Activated CD4-positive, alpha-beta T cell treated with anti-CD3 and anti-CD28 coated beads, Interleukin-2, amount 50 U/mL, for 16 hours (primary cell): ENCODE measurements at regions not wholly inside any gene's neighbourhood (a gene's known extent, or its start where the extent isn't known, plus 50 kb on each side); places are given as distances from the start of the nearest gene placed in this dataset.

Source experiments
- DNase-seq: peaks from one replicate; pipeline ENCODE4 v3.0.0-alpha.2; 2020

DNA sequence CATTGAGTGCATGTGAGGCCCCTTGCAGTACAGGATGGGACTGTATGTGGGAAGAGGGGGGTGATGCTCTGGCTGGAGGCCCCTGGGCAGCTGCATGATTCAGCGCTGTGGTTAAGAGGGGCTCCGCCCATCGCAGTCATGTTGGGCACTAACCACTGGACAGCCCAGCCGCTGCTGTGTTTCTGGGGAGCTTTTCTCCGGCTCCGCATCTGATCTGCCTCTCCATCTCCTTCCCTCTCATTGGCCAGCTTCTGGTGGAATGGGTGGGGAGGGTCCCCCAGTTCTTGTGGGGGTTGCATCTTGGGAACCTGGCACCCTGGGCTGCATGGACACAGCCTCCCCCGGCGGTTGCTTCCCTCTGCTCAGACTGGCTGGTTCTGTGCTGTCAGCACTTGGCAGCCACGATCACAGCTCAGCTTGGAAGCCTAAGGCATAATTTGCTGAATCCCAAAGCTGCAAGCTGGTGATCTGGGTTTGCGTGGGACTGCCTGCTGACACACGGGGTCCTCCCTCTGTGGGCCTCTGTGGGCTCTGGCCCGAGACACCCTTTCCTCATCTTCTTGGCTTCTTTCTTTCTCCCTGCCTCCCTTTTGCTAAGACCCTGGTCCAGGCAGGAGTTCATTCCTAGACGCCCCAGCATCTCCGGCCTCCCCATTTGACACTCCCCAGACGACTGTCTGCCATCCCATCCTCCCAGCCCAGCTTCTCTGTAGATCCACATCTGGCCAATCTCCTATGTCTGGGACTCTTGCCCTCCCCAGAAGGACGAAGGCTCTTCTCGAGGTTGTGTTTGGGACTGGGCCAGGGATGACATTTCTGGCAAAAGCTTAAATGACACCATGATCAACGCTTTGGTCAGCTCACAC is 168.3 kb downstream of the SEC14L1 start:
- DNase-seq, result no peak

DNA sequence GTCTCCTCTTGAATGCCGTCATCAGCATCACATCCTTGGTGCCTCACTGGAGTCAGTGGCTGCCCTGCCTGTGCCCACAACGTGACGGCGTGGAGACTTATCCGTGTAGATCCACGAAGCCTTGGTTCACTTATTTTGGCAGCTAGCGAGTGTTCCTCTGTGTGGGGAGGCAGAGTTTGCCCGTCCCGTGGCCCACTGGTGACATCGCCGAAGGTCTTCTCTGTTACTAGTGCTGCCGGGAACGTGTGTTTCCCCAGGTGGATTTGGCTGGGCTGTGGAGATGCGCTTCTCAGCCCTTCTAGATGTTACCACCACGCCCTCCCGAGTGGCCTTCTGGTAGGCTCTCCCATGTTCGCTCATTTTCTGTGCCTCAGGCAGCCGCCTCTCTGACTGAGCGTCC is 169.6 kb downstream of the SEC14L1 start:
- no peak for DNase-seq

DNA sequence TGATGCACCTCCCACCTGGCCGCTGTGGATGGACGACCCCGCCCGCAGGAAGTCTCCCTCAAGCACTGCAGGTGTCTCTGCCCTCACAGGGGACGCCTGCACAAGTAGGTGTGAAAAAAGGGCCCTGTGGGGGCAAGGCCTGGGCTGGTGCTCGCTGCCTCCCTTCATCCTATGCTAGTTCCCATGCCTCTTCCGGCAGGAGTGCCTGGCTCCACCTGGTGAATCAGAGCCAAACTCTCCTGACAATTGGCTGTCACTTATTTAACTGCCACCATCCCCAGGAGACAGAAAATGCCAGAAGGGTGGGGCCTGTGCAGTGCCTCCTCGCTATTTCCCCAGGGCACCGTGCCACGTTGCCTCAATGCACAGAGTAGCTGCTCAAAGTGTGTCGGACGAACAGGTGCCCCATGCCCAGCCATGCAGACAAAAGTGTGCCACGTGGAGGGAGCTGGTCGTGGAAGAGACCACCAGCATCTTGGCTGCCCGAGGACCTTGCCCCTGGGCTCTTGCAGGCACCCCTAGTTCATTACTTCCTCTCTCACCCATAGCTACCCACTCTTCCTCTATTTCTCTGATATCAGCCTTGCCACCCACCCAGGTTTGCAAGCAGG is 170.7 kb downstream of the SEC14L1 start:
- no peak for DNase-seq

DNA sequence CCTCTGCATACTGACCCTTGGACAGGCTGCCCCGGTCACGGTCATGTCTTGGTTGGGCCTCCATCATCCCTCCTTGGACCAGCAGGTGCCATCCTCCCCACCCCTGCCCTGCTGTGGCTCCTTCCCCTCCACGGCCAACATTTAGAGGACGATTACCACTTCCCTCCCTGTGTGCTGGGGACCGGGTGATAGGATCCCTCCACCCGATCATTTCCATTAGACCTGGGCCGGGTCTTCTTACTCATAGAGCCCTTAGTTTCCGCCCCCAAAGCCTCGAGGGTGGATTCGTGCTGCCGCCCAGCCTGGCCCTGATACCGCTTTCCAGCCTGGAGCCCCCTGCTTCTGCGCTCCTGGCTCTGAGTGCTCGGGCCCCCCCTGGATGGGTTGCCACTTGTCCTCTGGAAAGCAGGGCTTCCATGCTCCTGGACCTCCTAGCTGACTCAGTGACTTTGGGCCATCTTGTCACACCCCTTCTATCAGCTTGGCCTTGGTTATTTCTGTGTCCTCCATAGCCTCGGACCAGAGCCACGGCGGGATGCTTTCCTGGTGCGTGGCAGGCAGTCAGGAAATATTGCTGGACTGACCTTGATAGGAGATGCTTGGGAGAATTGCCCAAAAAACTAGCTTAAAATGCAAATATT is 171.4 kb downstream of the SEC14L1 start:
- no peak for DNase-seq

DNA sequence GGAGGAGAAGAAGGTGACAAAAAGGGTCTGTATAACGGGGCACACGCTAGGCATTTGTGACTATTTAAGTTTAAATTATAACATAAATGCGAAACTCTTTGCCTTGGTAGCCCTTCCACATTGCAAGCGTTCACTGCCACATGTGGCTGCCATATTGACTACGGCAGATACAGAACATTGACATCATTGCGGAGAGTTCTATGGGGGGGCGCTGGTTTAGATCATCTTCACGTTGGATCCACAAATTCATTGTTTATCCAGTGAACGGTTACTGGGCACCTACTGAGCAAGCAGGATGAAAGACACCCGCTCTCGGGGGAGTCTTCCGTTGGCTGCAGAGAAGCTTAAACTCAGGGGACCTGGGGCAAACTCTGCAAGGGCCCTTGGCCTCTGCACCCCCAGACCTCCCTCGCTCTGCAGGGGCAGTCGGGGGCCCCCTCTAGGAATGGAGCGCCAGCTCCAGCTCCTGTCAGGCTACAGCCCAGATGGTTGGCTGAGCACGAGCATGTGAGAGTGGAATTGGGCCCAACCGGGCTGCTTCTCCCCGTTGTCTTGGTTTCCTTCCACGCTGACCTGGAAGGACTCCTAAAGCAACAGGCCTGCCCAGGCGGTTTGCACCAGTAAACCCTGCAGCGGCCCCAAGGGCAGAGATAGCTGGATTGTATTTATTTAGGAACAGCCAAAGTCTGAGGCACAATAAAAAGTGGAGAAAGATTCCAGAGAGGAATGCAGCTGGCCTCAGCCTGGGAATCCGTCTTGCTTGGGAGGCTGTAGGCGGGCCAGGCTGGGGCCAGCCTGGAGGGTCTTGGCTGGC is 172.2 kb downstream of the SEC14L1 start:
- no peak for DNase-seq

DNA sequence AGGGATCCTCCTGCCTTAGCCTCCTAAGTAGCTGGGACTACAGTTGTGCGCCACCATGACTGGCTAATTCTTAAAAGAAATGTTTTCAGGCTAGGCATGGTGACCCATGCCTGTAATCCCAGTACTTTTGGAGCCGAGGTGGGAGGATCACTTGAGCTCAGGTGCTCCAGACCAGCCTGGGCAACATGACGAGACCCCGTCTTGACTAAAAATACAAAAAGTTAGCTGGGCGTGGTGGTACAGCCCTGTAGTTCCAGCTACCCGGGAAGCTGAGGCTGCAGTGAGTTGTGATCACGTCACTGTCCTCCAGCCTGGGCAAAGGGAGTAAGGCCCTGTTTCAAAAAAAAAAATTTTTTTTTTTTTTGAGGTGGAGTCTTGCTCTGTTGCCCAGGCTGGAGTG is 173.1 kb downstream of the SEC14L1 start:
- DNase-seq, result no peak

DNA sequence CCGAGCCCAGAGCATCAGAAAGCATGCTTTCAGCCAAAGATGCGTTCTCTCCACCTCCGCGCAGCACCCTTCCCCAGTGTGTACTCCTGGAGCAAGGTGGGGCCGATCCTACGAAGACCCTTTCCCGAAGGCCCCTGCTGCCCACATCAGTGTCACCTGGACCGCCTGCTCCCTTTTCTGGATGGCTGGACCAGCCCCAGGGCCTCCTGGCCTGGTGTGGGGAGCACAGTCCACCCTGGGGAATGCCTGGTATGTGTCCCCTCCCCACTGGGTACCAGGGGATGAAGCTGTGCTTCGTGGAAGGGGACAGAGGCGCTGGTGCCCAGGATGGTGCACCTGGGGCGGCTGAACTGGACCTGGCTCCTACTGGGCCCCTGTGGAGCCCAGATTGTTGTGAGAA is 173.8 kb downstream of the SEC14L1 start:
- no peak for DNase-seq

DNA sequence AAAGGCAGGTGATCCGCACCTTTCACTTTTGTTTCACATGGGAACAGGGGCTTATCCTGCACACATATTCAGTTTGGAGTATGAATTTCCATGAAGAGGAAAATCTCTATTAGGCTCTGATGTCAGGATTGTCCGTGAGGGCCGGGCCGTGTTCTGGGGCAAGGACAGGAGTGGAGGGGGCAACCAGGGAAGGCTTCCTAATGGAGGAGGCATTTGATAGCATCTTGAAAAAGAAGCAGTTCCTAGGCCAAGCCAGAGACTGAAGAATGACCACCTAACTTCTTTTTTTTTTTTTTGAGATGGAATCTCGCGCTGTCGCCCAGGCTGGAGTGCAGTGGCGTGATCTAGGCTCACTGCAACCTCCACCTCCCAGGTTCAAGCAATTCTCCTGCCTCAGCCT is 174.2 kb downstream of the SEC14L1 start:
- no peak for DNase-seq

DNA sequence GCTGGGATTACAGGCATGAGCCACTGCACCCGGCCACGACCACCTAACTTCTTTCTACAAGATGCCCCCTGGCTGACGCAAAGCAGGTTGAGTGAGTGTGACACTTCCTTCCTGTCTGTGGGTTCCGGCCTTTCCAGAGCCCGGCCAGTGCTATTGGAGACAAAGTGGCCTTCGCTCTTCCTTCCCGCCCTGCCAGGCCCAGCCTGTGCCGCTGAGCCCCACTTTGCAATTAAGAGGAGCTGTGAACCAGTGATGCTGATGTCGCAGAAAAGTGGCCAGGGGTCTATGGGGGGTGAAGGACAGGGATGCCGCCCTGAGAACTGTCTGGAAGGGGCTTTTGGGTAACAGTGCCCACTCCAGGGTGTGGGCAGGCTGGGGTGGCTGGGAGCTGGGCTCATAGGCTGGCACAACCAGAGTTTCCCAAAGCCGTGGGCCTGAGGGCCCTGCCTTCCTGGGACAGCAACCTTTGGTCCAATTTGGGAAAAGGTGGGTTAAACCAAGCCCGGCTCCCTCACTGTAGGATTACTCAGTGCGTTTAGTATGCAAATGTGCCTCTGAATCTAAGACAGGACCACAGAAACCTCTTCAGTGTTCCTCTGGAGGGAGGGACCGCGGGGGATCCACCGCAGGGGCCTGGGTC is 174.9 kb downstream of the SEC14L1 start:
- no peak for DNase-seq

DNA sequence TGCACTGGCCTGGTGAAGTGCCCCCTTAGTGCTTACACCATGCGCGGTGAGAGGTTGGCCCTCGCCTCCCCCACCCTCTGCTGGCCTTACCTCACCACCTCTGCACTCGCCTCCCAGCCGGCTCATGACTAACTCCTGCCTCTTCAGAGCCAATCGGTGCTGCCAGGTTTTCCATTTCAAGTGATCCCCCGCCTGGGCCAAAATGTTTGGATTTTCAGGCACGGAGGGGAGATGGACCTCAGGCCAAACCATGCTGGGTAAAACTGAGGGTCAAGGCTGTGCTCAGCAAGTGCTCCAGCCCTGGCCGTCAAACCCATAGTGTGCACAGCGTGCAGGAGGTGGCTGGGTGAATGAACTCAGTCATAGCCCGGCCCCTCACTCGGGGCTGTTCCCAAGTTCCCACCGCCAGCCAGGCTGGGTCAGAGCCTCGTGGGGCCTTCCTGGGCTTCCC is 175.4 kb downstream of the SEC14L1 start:
- DNase-seq, result no peak

DNA sequence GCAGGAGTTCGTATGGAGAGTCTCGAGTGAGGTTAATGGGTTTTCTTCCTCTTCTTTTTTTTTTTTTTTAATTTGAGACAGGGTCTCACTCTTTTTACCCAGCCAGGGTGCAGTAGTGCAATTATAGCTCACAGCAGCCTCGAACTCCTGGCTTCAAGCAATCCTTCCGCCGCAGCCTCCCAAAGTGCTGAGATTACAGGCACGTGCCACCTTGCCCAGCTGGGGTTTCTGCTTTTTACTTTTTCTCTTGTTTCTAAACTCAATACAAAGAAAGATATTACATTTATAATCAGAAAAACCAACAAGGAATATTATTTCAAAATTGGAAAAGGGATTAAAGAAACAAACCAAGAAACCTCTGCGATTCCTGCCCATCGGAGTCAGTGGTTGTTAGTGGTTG is 175.9 kb downstream of the SEC14L1 start:
- no peak for DNase-seq

DNA sequence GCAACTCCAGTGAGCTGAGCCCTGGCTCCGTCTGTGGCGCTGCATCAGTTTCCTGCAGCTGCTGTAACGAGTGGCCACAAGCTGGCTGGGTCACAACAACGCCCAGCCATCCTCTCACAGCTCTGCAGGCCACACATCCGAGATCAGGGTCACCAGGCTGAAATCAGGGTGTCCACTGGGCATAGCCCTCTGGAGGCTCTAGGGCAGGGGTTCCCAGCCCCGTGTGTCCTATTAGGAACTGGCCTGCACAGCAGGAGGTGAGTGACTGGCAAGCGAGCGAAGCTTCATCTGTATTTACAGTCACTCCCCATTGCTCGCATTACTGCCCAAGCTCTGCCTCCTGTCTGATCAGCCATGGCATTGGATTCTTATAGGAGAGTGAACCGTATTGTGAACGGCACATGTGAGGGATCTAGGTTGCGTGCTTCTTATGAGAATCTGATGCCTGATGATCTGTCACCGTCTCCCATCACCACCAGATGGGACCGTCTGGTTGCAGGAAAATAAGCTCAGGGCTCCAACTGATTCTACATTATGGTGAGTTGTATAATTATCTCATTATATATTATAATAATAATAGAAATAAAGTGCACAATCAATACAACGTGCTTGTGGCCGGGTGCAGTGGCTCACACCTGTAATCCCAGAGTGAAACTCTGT is 176.5 kb downstream of the SEC14L1 start:
- DNase-seq, result no peak

DNA sequence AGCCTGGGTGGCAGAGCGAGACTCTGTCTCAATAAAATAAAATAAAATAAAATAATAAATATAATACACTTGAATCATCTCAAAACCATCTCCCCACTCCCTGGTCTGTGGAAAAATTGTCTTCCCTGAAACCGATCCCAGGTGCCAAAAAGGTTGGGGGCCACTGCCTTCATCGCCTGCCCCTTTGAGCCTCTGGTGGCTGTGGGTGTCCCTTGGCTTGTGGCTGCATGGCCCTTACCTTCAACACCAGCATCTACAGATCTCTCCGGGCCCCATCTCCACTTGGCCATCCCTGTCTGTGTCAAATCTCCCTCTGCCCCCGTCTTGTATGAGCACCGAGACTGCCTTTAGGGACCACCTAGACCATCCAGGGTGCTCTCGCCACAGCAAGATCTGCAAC is 177.3 kb downstream of the SEC14L1 start:
- DNase-seq, result no peak

DNA sequence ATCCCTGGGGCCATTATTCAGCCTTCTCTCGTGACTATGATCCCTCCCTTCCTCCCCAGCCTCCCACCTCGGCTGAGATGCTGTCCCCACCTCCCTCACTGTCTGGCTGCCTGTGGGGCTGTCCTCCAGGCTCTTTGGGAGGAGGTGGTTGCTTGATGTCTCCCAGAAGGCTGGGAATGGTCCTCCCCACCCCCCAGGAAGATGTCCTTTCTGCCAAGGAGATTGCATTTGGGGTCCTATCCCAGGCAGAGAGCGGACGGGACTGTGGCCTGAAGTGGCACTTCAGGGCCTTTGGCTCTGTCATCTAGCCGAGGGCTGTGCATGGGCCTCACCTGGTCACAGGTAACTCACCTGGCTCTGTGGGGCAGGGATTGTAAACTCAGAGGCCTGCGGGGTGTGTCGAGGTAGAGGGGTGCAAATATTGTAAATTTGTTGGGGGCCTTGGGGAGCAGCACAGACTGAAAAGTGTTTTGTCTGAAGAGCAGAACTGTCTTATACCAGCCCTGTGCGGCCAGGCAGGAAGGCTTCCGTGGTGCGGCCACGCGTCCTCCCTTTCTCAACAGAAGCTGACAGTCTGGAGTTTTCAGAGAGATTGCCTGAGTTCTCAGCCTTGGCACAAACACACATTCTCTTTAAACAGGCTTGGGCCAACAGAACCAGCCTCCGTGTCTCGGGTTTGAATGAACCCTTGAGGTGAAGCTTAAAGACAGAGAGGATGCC is 177.9 kb downstream of the SEC14L1 start:
- no peak for DNase-seq

DNA sequence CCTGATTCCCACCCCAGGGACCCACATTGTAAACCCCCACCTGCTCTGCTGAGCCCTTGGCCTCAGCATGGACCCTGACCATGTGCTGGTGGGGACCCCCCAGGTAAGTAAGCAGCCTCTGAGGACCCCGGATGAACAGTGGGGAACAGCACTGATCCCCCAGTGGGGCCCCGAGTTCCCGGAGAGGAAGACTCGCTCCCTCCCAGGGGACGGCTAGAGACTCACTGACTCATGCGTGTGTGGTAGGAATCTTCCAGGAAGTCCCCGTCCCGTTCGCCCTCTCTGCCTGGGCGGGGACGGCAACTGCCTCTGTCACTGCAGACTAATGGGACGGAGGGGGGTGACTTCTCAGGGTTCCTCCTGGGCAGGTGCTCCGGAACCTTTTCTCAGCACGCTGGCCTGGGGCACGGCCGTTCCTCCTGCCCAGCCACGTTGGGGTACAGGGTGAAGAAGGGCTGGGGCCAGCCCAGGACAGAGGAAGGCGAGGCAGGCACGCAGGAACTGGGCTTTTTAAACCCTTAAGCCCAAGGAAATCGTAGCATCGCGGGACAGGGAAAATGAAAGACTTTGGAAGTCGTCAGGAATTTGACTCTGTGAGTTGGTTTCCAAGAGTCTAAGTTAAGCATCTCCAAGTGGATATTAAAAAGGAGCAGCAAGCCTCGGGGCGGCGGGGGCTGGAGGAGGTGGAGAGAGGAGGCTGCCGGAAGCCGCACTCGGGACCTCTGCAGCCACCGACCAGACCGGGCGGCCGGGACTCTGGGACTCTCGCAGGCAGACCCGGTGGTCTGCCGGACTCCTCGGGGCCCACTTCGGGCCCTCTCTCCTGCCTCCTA is 178.7 kb downstream of the SEC14L1 start:
- peak; percentile 58 for DNase-seq

DNA sequence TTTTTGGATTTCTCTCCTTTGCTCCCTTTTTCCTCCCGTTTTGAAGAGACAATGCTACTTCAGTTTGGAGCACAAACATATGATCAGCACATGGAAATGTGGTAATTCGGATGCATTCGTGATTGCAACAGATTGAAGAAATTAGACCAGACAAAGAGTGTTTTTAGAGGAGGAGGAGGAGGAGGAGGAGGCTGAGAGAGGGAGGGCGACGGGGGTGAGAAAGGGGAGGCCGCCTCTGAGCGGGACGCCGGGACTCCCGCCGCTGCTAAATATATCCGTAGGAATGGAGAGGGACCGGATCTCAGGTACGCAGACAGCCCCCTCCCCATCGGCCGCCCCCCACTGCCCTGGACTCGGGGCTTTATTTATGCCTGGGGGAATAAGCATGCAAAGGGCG is 179.3 kb downstream of the SEC14L1 start:
- DNase-seq, result no peak

DNA sequence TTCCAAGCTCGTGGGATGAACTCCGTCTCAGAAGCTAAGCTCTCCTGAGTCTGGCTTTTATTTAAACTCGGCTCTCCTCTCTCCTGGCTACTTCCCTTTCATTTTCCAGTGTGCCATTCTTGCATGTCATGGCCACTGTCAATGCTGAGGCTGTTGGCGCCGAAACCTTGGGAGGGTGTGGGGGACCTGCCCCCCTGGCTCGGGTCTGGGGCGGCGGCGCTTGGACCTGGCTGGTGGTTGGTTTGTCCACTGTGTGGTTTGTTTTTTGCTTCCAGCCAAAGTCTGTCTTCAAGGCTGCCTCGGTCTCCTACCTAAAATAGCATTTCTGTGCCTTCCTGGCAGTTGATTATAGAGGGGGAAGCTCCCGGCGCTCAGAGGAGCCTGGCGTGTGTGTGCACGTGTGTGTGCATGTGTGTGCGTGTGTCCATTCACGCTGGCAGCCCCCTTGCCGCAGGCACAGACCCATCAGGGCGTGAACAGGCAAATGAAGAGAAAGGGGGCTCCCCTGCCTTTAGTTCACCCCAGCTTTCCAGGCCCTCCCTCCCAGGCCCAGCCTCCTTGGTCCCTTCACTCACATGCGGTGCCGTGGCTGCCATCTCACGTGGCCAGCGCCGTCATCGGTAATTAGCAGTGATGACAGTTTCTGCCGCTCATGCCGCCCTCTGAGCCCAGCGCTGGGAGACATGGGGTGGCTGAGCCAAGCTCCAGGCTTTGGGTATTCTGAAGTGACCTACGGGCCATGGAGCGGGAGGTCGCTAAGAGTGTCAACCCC is 179.9 kb downstream of the SEC14L1 start:
- DNase-seq, result no peak

DNA sequence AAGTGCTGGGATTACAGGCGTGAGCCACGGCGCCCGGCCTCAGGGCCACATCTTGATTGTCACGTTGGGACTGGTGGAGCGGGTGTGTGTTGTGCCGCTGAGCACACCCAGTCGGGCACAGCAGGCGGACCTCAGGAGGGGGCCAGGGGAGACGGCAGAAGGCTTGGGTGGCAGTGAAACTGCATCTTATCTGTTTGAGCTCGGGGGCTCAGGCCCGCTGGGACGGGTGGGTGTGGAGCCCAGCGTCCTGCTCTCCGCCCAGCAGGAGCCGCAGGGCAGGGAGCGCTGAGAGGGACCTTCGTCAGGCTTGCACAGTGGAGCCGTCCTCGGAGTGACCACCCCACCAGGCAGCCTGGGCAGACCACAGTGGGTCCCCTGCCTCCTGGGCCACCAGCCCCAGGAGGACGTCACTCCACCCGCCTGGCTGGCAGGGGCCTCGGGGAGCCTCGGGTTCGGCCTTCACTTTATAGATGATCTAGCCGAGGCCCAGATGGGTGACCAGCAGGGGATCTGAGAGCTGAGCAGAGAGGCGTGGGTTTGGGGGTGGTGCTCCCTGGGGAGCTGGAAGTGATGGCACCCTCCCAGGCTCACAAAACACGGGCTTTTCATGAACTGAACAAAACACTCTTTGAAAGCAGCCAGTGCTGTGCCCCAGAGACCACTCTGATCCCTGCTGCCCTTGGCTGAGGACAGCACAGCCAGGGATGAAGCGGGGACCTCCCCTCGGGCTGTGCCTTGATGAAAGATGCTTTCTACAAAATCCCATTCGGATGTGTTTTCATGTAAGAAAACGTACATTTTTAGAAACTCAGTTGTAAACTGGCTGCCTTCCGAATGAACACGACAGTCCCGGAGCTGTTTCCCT is 181.1 kb downstream of the SEC14L1 start:
- no peak for DNase-seq
